ENCODE measurements at regions not wholly inside any gene's neighbourhood (a gene's known extent, or its start where the extent isn't known, plus 50 kb on each side); places are given as distances from the start of the nearest gene placed in this dataset.

DNA sequence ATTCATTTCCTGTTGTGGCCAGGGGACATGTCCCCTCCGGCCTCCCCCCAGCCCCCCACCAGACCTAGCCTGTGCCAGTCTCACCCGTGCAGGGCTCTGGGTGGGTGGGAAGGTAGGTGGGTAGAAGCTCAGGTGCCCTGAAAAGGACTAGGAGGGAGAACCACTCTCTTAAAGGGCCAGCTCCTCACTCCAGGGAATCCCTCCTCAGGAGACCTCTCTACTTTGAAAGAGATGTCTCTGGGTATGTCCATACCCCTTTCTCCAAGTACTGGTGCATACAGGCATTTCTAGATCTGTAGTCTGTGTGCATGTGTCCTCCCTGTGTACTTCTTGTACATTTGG is 60.8 kb upstream of the EPB41L1 start:
- no peak for TF ChIP-seq POLR2A (IDR thresholded peaks at IDR 0.05)
- TF ChIP-seq, protein P1, sequence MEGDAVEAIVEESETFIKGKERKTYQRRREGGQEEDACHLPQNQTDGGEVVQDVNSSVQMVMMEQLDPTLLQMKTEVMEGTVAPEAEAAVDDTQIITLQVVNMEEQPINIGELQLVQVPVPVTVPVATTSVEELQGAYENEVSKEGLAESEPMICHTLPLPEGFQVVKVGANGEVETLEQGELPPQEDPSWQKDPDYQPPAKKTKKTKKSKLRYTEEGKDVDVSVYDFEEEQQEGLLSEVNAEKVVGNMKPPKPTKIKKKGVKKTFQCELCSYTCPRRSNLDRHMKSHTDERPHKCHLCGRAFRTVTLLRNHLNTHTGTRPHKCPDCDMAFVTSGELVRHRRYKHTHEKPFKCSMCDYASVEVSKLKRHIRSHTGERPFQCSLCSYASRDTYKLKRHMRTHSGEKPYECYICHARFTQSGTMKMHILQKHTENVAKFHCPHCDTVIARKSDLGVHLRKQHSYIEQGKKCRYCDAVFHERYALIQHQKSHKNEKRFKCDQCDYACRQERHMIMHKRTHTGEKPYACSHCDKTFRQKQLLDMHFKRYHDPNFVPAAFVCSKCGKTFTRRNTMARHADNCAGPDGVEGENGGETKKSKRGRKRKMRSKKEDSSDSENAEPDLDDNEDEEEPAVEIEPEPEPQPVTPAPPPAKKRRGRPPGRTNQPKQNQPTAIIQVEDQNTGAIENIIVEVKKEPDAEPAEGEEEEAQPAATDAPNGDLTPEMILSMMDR (IDR thresholded peaks at IDR 0.05), result no peak
